ENCODE measurements at regions not wholly inside any gene's neighbourhood (a gene's known extent, or its start where the extent isn't known, plus 50 kb on each side); places are given as distances from the start of the nearest gene placed in this dataset.

GRCh38 chr12:14308516-14308915 is 57.0 kb upstream of the ATF7IP start:
- DNase-seq (ENCODE audit: extremely low spot score), result no peak
- no peak for TF ChIP-seq CTCF (IDR thresholded peaks at IDR 0.05; ENCODE audit: control extremely low read depth, extremely low read depth, low read depth, missing control alignments)
- ChIA-PET CTCF (interaction anchor here (1.1 to 1.4 kb wide), 2 partner anchors 13 to 70 kb away, joined by 3 read pairs; no protein-coding TSS in a partner anchor), POLR2A (no interaction called here)

GRCh38 chr12:14310866-14311265 is 54.6 kb upstream of the ATF7IP start:
- no peak for TF ChIP-seq CTCF (IDR thresholded peaks at IDR 0.05; ENCODE audit: control extremely low read depth, extremely low read depth, low read depth, missing control alignments)
- POLR2A ChIA-PET, result no interaction called here
- no peak for DNase-seq (ENCODE audit: extremely low spot score)
- CTCF ChIA-PET, result no interaction called here

GRCh38 chr12:14313379-14314138 is 51.9 kb upstream of the ATF7IP start:
- DNase-seq (ENCODE audit: extremely low spot score), result no peak
- no peak for TF ChIP-seq CTCF (IDR thresholded peaks at IDR 0.05; ENCODE audit: control extremely low read depth, extremely low read depth, low read depth, missing control alignments)
- ChIA-PET CTCF (interaction anchor here (1.2 kb wide), 1 partner anchor 9 kb away, joined by 4 read pairs; no protein-coding TSS in a partner anchor), POLR2A (no interaction called here)

GRCh38 chr12:14314801-14315200 is 50.7 kb upstream of the ATF7IP start:
- CTCF ChIA-PET, result interaction anchor here (0.9 to 1.5 kb wide), 3 partner anchors 10 to 100 kb away, joined by 3 to 4 read pairs (median 3); no protein-coding TSS in a partner anchor
- POLR2A ChIA-PET, result no interaction called here
- DNase-seq (ENCODE audit: extremely low spot score), result no peak
- TF ChIP-seq CTCF (IDR thresholded peaks at IDR 0.05; ENCODE audit: control extremely low read depth, extremely low read depth, low read depth, missing control alignments), result no peak

GRCh38 chr12:14315501-14315900 is 50.0 kb upstream of the ATF7IP start:
- no peak for DNase-seq (ENCODE audit: extremely low spot score)
- ChIA-PET CTCF (interaction anchor here (0.9 to 1.5 kb wide), 3 partner anchors 9 to 101 kb away, joined by 3 to 4 read pairs (median 3); no protein-coding TSS in a partner anchor), POLR2A (no interaction called here)
- no peak for TF ChIP-seq CTCF (IDR thresholded peaks at IDR 0.05; ENCODE audit: control extremely low read depth, extremely low read depth, low read depth, missing control alignments)

All from GM10248 (cell line).